ENCODE measurements at regions not wholly inside any gene's neighbourhood (a gene's known extent, or its start where the extent isn't known, plus 50 kb on each side); places are given as distances from the start of the nearest gene placed in this dataset.
A peak's percentile ranks its signal among the peaks of the same experiment; 100 is the strongest.

DNA sequence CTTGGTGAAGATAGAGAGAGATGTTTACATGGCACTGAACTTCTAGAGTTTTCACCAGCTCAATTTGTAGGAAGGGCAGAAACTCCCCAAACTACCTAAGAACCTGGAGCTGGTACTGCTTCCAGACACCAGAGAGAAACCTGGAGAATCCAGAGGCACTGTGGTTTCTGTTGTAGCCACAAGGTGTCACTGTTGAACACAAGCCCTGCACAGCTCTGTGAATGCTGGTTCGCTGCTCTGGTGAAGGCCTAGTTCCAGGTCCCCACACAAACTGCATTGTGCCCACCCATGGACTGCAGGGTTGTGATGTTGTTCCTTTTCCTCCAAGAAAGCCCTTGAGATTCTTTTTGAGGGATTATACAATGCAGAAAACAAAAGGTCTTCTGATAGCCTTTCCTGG is 150.5 kb upstream of the HS6ST1 start (continued):
- TF ChIP-seq BRD4 (CRISPR knock-in tag; IDR thresholded peaks at IDR 0.05) = no peak
- no peak for TF ChIP-seq RFX5 (IDR thresholded peaks at IDR 0.05; ENCODE audit: low read depth, low read length)
- TF ChIP-seq ZC3H4 (CRISPR knock-in tag; IDR thresholded peaks at IDR 0.05; ENCODE audit: borderline replicate concordance) = no peak
- no peak for TF ChIP-seq ZNF644 (CRISPR knock-in tag; IDR thresholded peaks at IDR 0.05; ENCODE audit: low read depth)
- TF ChIP-seq NCOR1 (IDR thresholded peaks at IDR 0.05; ENCODE audit: borderline replicate concordance, low read length) = no peak
- TF ChIP-seq ZNF737 (CRISPR knock-in tag; IDR thresholded peaks at IDR 0.05; ENCODE audit: borderline replicate concordance) = no peak
- no peak for TF ChIP-seq ZNF773 (CRISPR knock-in tag; IDR thresholded peaks at IDR 0.05; ENCODE audit: borderline replicate concordance)
- no peak for TF ChIP-seq RFX3 (CRISPR knock-in tag; IDR thresholded peaks at IDR 0.05)
- TF ChIP-seq ZNF318 (CRISPR knock-in tag; IDR thresholded peaks at IDR 0.05) = no peak
- TF ChIP-seq, protein P1, sequence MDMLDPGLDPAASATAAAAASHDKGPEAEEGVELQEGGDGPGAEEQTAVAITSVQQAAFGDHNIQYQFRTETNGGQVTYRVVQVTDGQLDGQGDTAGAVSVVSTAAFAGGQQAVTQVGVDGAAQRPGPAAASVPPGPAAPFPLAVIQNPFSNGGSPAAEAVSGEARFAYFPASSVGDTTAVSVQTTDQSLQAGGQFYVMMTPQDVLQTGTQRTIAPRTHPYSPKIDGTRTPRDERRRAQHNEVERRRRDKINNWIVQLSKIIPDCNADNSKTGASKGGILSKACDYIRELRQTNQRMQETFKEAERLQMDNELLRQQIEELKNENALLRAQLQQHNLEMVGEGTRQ (IDR thresholded peaks at IDR 0.05; ENCODE audit: low read depth, low read length) = no peak
- TF ChIP-seq, protein P1 (CRISPR knock-in tag; IDR thresholded peaks at IDR 0.05; ENCODE audit: borderline replicate concordance) = no peak
- peak; percentile 99 for TF ChIP-seq SETDB1 (CRISPR knock-in tag; IDR thresholded peaks at IDR 0.05; ENCODE audit: borderline replicate concordance)
- peak; percentile 97 for TF ChIP-seq ZNF280B (CRISPR knock-in tag; IDR thresholded peaks at IDR 0.05; ENCODE audit: borderline replicate concordance)
- TF ChIP-seq SMC3 (IDR thresholded peaks at IDR 0.05; ENCODE audit: low read length) = peak; percentile 10; the same call in 1 of the 2 replicates
- no peak for TF ChIP-seq SRSF1 (optimal IDR thresholded peaks at IDR 0.05; ENCODE audit: low read depth, low read length)
- TF ChIP-seq ARNTL (CRISPR knock-in tag; IDR thresholded peaks at IDR 0.05) = no peak
- no peak for TF ChIP-seq SAP130 (CRISPR knock-in tag; IDR thresholded peaks at IDR 0.05; ENCODE audit: low read depth)
- no peak for TF ChIP-seq ZNF546 (CRISPR knock-in tag; conservative IDR thresholded peaks at IDR 0.05)
- TF ChIP-seq ZNF44 (CRISPR knock-in tag; IDR thresholded peaks at IDR 0.05) = no peak
- no peak for TF ChIP-seq ZFP1 (CRISPR knock-in tag; IDR thresholded peaks at IDR 0.05)
- TF ChIP-seq TOPORS (CRISPR knock-in tag; IDR thresholded peaks at IDR 0.05) = peak; percentile 95
